HG03196 (cell line): ENCODE measurements at regions not wholly inside any gene's neighbourhood (a gene's known extent, or its start where the extent isn't known, plus 50 kb on each side); places are given as distances from the start of the nearest gene placed in this dataset.

Source experiments
- ATAC-seq: cut with Tn5 transposase; IDR thresholded peaks from one replicate; pipeline ENCODE4 v1.9.1; 2021; ENCODE audit not compliant: unreplicated experiment

- no peak for ATAC-seq
Measured at GRCh38 chr4:11194431-11194830, 234.3 kb downstream of the HS3ST1 start.

GRCh38 chr4:11189756-11190155, 238.9 kb downstream of the HS3ST1 start:
- no peak for ATAC-seq

- ATAC-seq, result no peak
Measured at GRCh38 chr4:11183356-11183740, 245.3 kb downstream of the HS3ST1 start.

- ATAC-seq, result no peak
Measured at GRCh38 chr4:11182586-11183355, 245.9 kb downstream of the HS3ST1 start.

DNA sequence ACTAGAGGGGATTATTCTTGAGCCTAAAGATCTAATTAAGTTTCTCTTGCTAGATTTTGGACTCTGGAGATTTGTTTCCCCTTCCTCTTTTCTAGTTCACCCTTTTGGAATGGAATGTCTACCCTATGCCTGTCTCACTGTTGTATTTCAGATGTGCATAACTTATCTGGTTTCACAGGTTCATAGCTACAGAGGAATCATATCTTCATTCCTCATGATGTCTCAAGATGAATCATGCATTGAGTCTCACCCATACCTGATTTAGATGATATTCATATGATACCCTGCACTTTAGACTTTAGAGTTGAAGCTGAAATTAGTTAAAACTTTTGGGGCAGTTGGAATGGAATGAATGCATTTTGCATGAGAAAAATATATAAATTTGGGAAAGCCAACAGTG, 246.7 kb downstream of the HS3ST1 start:
- no peak for ATAC-seq

DNA sequence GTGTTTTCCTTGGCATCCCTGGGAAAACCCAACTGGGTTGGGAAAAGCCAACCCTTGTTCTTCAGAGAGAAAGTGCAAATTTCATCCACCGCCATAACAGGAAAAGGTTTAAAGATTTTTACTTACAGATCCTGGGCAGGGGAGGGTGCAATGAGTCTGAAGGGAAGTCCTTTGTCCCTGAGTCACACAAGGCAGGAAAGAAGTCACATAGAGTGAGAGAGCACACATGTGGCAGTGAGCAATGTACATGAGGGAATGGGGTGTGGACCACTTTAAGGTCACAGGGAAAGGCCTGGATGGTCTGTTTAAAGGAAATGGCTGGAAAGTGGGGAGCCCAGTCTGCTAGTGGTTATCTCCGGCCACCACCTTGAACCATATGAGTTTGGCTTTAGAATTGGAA, 248.9 kb downstream of the HS3ST1 start:
- no peak for ATAC-seq

- no peak for ATAC-seq
Measured at GRCh38 chr4:11178433-11178832, 250.3 kb downstream of the HS3ST1 start.

DNA sequence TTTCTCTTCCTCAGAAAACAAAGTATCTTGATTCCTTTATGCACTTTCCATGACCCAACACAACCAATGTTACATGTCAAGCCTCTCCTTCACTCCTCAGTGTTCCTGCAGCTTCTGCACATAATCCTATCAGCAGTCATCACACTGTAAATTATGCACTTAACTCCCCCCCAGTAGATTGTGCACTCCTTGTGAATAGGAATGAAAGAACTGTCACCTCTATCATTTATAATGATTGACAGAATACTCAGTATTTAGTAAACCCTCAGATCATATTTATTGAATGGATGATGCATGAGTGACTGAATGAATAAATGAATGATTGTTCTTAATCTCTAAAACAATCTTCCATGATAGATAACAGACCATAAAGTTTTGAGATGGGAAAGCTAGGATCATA, 253.3 kb downstream of the HS3ST1 start:
- ATAC-seq, result no peak

DNA sequence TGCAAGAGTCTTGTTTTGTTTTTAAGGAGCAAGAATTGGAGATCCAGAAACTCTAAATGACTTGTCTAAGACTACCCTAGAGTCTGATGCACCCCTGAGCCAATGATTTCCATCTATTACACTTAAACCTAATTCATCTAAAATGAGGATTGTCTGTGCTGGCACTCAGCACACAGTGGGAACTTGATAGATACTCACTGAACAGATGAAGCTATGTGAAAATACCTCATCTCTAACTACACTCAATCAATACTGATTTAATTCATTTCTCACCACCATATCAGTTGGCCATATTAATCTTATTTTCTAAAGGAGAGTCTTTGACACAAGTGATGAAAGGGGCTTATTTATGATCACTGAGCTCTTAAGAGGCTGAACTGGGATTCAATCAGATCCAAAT, 262.1 kb downstream of the HS3ST1 start:
- ATAC-seq, result no peak

DNA sequence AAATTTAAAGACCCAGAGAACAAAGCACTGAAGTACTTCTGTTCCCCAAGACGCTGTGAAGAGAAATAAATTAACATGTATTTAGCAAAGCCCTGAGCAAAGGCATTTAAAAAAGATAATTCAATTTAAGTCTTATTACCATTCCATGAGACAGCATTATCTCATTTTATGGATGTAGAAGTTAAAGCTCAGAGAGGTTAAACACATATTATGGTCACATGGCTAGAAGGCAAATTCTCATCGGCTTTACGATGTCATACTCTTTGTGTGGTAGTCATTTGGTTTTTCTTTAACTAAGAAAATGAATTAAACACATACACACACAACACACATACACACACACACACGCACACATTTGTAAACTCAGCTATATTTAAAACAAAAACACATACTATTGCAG, 262.7 kb downstream of the HS3ST1 start:
- ATAC-seq, result no peak

DNA sequence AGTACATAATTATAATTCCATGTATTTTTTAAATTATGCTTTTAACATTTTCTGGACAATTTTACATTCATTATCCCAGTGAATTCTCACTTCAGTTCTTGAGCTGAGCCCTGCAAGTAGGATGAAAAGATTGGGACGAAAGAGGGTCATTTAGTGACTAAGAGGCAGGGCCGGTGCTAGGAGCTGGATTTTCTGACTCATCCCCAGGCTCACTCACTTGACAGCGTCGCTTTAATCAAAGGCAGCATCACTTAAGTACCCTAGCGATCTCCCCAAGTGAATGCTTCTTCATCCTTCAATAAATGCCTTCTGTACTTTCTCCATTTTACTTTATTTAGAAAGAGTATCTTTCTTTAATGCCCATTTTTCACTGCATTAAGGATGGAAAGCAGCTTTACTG, 263.6 kb downstream of the HS3ST1 start:
- ATAC-seq, result no peak

- ATAC-seq, result no peak
Measured at GRCh38 chr4:11160288-11160687, 268.4 kb downstream of the HS3ST1 start.

- ATAC-seq, result no peak
Measured at GRCh38 chr4:11158971-11159370, 269.7 kb downstream of the HS3ST1 start.

DNA sequence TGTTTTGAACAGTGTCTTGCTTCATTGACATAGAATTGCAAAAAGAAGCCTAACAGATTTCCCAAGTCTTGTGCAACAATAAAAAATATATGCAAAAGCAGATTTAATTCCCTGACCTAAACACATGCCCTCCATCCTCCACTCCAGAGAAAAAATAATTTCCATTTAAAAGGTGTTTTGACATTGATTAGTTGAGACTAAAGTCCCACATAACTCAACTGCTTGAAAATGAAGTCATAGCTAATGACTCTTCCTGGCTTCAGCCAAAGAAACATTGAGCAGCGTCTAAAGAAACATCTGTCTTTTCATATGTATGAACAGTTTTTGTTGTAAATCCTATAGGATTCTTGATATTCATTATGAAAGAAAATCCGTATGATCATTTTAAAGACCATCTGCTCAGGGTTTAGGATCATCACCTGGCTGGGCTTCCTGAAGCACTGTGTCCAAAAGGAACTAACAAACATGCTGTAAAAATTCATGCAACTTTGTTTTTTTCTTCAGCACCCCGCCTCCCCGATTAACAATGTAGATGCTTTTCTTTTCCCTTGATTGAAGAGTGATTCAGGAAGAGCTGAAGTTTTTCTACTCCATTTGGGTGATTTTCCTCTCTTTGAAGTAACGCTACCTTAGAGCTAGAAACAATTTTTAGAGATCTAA, 273.4 kb downstream of the HS3ST1 start:
- ATAC-seq, result no peak

GRCh38 chr4:11153171-11153750, 275.4 kb downstream of the HS3ST1 start:
- no peak for ATAC-seq

GRCh38 chr4:11152684-11153083, 276.0 kb downstream of the HS3ST1 start:
- no peak for ATAC-seq

DNA sequence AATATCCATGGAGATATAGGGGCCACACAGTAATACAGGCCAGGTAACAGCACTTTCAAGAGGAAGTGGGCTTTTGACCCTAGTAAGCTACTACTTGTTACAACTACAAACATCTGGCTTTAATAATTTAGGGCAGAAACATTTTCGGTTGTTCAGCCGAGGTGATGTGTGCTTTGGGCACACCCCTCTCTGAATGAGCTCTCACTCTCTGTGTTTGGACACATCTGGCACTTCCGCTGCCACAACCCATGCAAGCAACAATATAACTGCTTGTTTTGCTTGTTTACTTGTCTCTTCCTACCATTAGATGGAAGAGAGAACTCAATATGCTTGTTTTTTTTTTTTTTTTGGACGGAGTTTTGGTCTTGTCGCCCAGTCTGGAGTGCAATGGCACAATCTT, 277.2 kb downstream of the HS3ST1 start:
- no peak for ATAC-seq

DNA sequence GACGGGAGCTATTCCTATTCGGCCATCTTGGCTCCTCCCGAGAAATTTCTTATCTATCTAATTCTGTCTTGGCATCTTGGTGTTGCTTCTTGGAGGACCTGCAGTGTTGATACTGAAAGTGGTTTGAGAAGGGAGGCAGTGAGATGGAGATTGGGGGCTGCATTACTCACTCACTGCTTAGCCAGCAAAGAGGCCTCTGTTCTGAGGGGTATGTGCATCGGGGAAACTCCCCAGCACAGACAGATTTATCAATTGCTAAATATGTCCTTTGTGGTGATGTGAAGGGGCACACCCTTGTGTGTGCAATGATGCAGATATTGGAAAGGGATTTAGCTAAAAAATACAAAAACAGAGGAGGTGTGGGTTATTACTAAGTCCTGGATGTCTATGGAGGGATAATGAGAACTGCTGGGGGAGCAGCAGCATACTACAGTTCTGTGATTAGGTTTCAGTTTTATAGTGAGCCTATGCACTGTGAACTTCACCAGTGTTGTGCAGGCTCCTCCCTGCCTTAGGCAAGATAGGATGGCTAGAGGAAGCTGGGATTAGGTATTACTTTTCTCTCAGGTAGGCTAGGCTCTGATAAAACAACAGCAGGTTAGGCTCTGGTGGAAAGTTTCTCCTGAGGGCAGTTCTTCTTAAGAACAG, 279.0 kb downstream of the HS3ST1 start:
- ATAC-seq, result no peak

DNA sequence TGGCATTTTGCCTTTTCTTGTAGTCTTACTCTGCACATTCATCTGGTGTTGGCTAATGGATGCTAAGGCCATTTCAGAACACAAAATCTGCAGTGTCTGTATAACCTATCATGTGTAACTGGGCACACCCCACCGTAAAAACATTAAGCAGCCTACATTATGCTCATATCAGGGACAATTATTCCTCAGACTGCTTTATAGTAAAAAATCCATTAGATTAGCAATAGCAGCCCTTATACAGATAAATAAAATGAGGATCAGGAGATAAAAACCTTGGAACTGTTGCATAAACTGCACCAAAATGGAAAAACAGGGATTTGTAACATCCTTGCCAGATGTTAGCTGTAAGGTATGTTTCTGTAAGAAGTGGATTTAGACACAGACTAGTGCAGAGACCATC, 288.8 kb downstream of the HS3ST1 start:
- no peak for ATAC-seq

GRCh38 chr4:11138964-11139363, 289.7 kb downstream of the HS3ST1 start:
- ATAC-seq, result no peak

DNA sequence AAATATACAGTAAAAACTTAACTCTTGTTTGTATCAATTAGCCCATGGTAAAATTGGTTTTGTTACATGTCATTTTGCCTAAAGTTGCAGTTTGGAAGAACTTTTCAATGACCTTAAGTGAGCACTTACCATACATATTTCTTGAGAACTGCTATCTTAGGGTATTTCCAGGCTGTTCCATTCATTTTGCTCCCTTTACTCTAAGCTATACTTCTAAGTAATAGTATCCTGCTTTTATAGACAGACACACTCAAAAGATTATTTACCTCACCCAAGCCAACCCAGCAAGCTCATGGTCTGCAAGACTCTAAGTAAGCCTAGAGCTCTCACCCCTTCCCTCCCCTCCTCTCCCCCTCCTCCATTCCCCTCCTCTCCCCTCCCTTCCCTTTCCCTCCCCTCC, 294.0 kb downstream of the HS3ST1 start:
- ATAC-seq, result no peak

DNA sequence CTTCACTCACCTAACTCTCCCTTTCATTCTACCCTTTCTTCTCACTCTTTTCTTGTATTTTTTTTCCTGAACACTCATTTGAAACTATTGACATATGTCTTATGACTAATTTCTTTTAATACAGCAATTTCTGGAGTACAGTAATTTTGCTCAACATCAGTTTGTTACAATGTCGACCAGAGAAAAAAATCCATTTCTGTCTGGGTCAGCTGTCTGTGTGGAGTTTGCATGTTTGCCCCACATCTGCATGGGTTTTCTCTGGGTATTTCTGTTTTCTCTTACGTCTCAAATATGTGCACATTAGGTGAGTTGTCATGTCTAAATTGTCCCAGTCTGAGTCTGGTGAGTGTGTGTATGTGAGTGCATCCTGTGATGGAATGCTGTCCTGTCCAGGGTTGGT, 294.8 kb downstream of the HS3ST1 start:
- ATAC-seq, result no peak
